GM12801 (cell line): ENCODE measurements at regions not wholly inside any gene's neighbourhood (a gene's known extent, or its start where the extent isn't known, plus 50 kb on each side); places are given as distances from the start of the nearest gene placed in this dataset.

Experiments
- TF ChIP-seq, protein P1 (sequence below): IDR thresholded peaks from one replicate; pipeline ENCODE4 v1.5.1; 2011; ENCODE audit warnings: control low read depth; ENCODE audit not compliant: insufficient read length; ENCODE audit errors: extremely low read depth

DNA sequence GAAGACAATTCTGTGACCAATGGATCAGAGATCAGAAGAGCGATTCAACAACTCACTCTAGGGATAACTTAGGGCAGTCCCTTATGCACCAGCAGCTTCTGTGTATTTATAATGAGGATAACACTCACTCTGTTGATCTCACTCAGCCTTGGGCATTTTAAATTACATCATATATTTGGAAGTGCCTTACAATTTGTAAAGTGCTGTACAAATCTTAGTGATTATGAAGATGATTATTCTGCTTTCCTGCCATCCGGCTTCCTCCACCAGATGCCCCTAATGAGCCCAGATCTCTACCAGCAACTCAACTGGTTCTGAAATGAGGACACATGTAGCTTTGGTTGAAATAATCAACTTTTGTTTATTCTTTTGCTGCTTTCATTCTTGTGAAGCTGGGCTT is 105.3 kb downstream of the PCSK1 start:
- TF ChIP-seq, protein P1, sequence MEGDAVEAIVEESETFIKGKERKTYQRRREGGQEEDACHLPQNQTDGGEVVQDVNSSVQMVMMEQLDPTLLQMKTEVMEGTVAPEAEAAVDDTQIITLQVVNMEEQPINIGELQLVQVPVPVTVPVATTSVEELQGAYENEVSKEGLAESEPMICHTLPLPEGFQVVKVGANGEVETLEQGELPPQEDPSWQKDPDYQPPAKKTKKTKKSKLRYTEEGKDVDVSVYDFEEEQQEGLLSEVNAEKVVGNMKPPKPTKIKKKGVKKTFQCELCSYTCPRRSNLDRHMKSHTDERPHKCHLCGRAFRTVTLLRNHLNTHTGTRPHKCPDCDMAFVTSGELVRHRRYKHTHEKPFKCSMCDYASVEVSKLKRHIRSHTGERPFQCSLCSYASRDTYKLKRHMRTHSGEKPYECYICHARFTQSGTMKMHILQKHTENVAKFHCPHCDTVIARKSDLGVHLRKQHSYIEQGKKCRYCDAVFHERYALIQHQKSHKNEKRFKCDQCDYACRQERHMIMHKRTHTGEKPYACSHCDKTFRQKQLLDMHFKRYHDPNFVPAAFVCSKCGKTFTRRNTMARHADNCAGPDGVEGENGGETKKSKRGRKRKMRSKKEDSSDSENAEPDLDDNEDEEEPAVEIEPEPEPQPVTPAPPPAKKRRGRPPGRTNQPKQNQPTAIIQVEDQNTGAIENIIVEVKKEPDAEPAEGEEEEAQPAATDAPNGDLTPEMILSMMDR, result no peak

- TF ChIP-seq, protein P1, result no peak
These were observed 106.1 kb downstream of the PCSK1 start for GRCh38 chr5:96326902-96327301.

DNA sequence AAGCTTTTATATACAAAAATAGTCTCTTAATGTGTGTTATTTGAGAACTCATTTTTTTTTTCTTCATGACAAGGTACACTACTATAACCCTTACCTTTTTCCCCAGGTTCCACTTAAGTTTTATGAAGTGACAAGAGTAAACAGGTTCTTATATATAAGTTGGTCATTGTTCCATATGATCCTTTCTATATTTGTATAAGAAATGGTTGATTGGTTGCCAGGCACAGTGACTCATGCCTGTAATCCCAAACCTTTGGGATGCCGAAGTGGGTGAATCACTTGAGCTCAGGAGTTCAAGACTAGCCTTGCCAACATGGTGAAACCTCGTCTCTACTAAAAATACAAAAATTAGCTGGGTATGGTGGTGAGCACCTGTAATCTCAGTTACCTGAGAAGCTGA is 108.3 kb downstream of the PCSK1 start:
- TF ChIP-seq, protein P1, result no peak

DNA sequence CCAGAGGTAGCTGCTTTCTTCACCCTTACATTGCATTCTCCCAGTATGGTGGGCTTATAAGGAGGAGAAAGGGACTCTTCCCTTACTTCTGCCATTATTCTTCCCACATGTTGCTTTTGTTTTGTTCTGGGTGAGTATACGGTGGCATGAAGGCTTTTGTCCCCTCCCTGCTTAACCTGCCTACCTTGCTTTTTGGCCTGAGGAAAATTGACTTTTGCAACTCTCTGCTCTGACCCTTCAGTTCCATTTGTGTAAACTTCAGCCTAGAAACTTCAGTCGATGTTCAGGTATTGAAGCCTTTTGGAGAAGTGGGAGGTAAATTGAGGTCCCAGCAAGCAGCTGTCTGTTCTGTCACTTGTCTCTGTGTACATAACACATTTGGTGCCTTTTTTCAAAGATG is 110.2 kb downstream of the PCSK1 start:
- TF ChIP-seq, protein P1, result no peak

- TF ChIP-seq, protein P1, result no peak
These were observed 110.8 kb downstream of the PCSK1 start for GRCh38 chr5:96322217-96322616.

DNA sequence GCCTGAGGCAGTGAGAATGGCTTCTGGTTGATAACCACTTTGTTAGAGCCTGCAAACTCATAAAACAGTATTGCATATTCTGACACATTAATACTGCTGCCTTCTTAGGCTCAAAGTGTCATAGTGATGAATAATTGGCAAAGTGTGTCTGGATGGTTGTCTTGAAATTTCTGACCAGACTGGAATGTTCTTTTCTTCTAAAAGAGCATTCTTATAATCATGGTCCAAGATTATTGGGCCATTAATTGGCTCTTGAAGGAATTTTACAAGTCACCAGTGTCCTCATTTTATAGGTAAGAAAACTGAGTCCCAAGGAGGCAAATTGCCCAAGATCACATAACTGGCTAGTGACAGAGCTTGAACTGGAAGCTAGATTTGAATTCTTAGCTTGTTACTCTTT is 111.7 kb downstream of the PCSK1 start:
- TF ChIP-seq, protein P1, result no peak

DNA sequence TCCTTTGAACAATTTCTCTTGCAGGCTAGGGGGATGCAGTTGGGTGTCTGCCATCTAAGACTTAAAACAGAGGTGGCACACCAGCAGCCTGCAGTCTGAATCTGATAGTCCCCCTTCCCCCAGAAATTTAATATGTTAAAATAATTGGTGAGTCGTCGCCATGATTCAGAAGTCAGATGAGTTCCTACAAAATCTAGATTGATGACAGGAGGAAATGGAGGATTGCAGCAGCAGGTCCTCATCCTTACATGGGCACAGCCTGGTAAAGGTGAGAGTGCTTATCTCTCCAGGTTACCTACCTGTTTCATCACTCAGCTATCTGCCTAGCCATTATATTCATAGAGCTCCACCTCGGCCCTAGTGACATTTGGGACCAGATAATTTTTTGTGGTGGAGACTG is 112.3 kb downstream of the PCSK1 start:
- TF ChIP-seq, protein P1, result no peak

DNA sequence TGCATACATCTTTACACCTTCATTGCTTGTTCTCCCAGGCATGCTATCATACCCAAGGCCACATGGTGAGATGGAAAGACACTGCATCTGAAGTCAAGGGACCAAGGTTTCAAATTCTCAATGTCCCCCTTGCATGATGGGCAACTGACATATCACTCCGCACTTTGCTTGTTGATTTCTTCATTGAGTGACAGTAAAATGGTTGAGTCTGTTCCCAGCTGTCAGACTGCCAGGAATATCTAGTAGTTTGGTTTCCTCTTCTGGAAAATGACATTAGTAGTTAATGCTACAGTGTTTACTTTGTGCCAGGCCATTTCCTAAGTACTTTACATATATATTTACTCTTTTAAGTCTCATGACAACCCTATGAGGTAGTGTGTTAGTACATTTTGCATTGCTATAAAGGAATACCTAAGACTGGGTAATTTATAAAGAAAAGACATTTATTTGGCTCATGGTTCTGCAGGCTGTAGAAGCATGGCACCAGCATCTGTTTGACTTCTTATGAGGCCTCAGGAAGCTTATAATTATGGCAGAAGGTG is 114.4 kb downstream of the PCSK1 start:
- TF ChIP-seq, protein P1, result no peak
